ENCODE measurements at regions not wholly inside any gene's neighbourhood (a gene's known extent, or its start where the extent isn't known, plus 50 kb on each side); places are given as distances from the start of the nearest gene placed in this dataset.

GRCh38 chr13:40024204-40024966, 368.9 kb downstream of the COG6 start:
- intact Hi-C loops (cut with DNase I, micrococcal nuclease), result no loop called here
- no peaks in the 10 kb centered on the region for H3K4me1 ChIP-seq (ENCODE audit: low read depth)
- no peaks in the 10 kb centered on the region for H3K36me3 ChIP-seq (ENCODE audit: low read depth)
- H3K9me3 ChIP-seq, result no peaks in the 10 kb centered on the region
- no peak for TF ChIP-seq CTCF (IDR thresholded peaks at IDR 0.05)
- DNase-seq, result no peak
- no peak for ATAC-seq
- H3K4me3 ChIP-seq, result no peak overlapping the region

- ATAC-seq (no peak), DNase-seq (no peak)
- intact Hi-C loops (cut with DNase I, micrococcal nuclease), result no loop called here
- Histone ChIP-seq H3K36me3 (ENCODE audit: low read depth) (no peaks in the 10 kb centered on the region), H3K4me3 (no peak overlapping the region), H3K4me1 (ENCODE audit: low read depth) (no peaks in the 10 kb centered on the region), H3K9me3 (no peaks in the 10 kb centered on the region)
- no peak for TF ChIP-seq CTCF (IDR thresholded peaks at IDR 0.05)
Observed at GRCh38 chr13:40024967-40025714, 369.7 kb downstream of the COG6 start.

GRCh38 chr13:40026174-40026585, 370.7 kb downstream of the COG6 start:
- DNase-seq (no peak), ATAC-seq (peak; percentile 28)
- Histone ChIP-seq H3K36me3 (ENCODE audit: low read depth) (no peaks in the 10 kb centered on the region), H3K4me1 (ENCODE audit: low read depth) (no peaks in the 10 kb centered on the region), H3K4me3 (no peak overlapping the region), H3K9me3 (no peaks in the 10 kb centered on the region)
- intact Hi-C loops (cut with DNase I, micrococcal nuclease), result no loop called here
- TF ChIP-seq CTCF (IDR thresholded peaks at IDR 0.05), result no peak

GRCh38 chr13:40026741-40027140, 371.3 kb downstream of the COG6 start:
- DNase-seq (no peak), ATAC-seq (no peak)
- Histone ChIP-seq H3K4me3 (no peak overlapping the region), H3K36me3 (ENCODE audit: low read depth) (no peaks in the 10 kb centered on the region), H3K4me1 (ENCODE audit: low read depth) (no peaks in the 10 kb centered on the region), H3K9me3 (no peaks in the 10 kb centered on the region)
- TF ChIP-seq CTCF (IDR thresholded peaks at IDR 0.05), result no peak
- intact Hi-C loops (cut with DNase I, micrococcal nuclease), result no loop called here

- DNase-seq (no peak), ATAC-seq (no peak)
- Histone ChIP-seq H3K4me3 (no peak overlapping the region), H3K9me3 (no peaks in the 10 kb centered on the region), H3K36me3 (ENCODE audit: low read depth) (no peaks in the 10 kb centered on the region), H3K4me1 (ENCODE audit: low read depth) (no peaks in the 10 kb centered on the region)
- TF ChIP-seq CTCF (IDR thresholded peaks at IDR 0.05), result no peak
- intact Hi-C loops (cut with DNase I, micrococcal nuclease), result no loop called here
Observed at GRCh38 chr13:40028446-40028845, 373.0 kb downstream of the COG6 start.

All from mucosa of descending colon (tissue), 3 donors.